GM12878 (cell line): ENCODE measurements at regions not wholly inside any gene's neighbourhood (a gene's known extent, or its start where the extent isn't known, plus 50 kb on each side); places are given as distances from the start of the nearest gene placed in this dataset.

Source experiments
- EZH2 ChIP-seq: IDR thresholded peaks from 2 replicates; pipeline ENCODE4 v1.6.1; 2012; ENCODE audit warnings: low read depth, mild to moderate bottlenecking, control low read depth, inconsistent platforms, low read length, borderline replicate concordance; ENCODE audit not compliant: control insufficient read depth
- HDGF ChIP-seq: fragments of 450-650 bp; IDR thresholded peaks from 2 replicates; pipeline ENCODE4 v1.6.1; 2016; ENCODE audit warnings: antibody characterized with exemption
- MXI1 ChIP-seq: fragments of 150-350 bp; IDR thresholded peaks from 2 replicates; pipeline ENCODE4 v1.6.1; 2011; ENCODE audit warnings: low read depth, mild to moderate bottlenecking, inconsistent platforms, low read length, improper control_type of control experiment
- NFIC ChIP-seq: IDR thresholded peaks from 2 replicates; pipeline ENCODE4 v1.6.1; 2012; ENCODE audit warnings: low read depth, mild to moderate bottlenecking, inconsistent platforms, low read length, moderate library complexity
- NFYB ChIP-seq: IDR thresholded peaks from 2 replicates; pipeline ENCODE4 v1.6.1; 2011; ENCODE audit warnings: low read depth, mild to moderate bottlenecking, low read length, improper control_type of control experiment, moderate library complexity; ENCODE audit not compliant: insufficient read depth
- NR2C2 ChIP-seq: IDR thresholded peaks from 2 replicates; pipeline ENCODE4 v1.6.1; 2011; ENCODE audit warnings: borderline replicate concordance, low read depth; ENCODE audit not compliant: control insufficient read depth, insufficient read length
- POLR2A ChIP-seq: IDR thresholded peaks from 2 replicates; pipeline ENCODE4 v1.6.1; 2011; ENCODE audit warnings: low read depth, mild to moderate bottlenecking, low read length
- POLR2AphosphoS5 ChIP-seq: IDR thresholded peaks from 2 replicates; pipeline ENCODE4 v1.6.1; 2011; ENCODE audit warnings: mild to moderate bottlenecking, low read length, inconsistent platforms
- RAD21 ChIP-seq: IDR thresholded peaks from 2 replicates; pipeline ENCODE4 v1.6.1; 2011; ENCODE audit warnings: mild to moderate bottlenecking, low read depth, low read length, moderate library complexity; ENCODE audit not compliant: insufficient read depth
- SMC3 ChIP-seq: IDR thresholded peaks from 2 replicates; pipeline ENCODE4 v1.6.1; 2011; ENCODE audit warnings: low read length, improper control_type of control experiment, borderline replicate concordance
- TF ChIP-seq, protein P1 (sequence below), 3 experiments: IDR thresholded peaks in 2 of 3; conservative IDR thresholded peaks in 1 of 3; 2 replicates each; pipeline ENCODE4 v1.5.1; 2011; ENCODE audit warnings: low read depth in 3 of 3, low read length in 3 of 3, mild to moderate bottlenecking in 3 of 3, control low read depth in 2 of 3, moderate library complexity in 2 of 3, inconsistent platforms in 1 of 3, mixed read lengths in 1 of 3; ENCODE audit not compliant: control insufficient read depth in 2 of 3, insufficient read depth in 1 of 3; ENCODE audit errors: extremely low read depth in 1 of 3
- TF ChIP-seq, protein P2 (sequence below): IDR thresholded peaks from 2 replicates; pipeline ENCODE4 v1.6.1; 2011; ENCODE audit warnings: borderline replicate concordance, low read depth, mild to moderate bottlenecking, moderate library complexity, mixed read lengths, low read length; ENCODE audit not compliant: insufficient read depth; ENCODE audit errors: extremely low read length
- TF ChIP-seq, protein P3 (sequence below): fragments of 150-350 bp; IDR thresholded peaks from 2 replicates; pipeline ENCODE4 v1.6.1; 2014; ENCODE audit warnings: mild to moderate bottlenecking, low read depth, low read length
- TF ChIP-seq, protein P4 (sequence below): IDR thresholded peaks from 2 replicates; pipeline ENCODE4 v1.6.1; 2011; ENCODE audit warnings: low read depth, mild to moderate bottlenecking, low read length, moderate library complexity, borderline replicate concordance; ENCODE audit errors: extremely low read depth

DNA sequence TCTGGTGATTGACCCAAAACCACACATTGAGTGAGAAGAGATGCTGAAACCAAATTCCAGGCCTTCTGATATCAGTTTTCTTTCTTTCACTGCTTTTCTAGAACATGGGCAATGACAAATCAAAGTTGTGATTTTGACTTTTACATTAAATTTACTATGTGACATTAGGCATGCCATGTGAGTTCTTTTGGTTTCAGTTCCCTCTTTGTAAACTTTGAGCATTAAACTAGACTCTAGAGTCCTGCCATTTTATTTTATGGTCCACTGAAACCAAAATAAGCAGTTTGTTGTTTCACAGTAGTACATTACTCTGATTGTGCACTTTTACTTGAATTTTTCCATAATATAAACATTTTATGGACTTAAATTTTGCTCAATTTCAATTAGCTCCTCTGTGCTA lies 381.1 kb upstream of the SEMA3D start:
- TF ChIP-seq HDGF: no peak
- TF ChIP-seq, protein P1, sequence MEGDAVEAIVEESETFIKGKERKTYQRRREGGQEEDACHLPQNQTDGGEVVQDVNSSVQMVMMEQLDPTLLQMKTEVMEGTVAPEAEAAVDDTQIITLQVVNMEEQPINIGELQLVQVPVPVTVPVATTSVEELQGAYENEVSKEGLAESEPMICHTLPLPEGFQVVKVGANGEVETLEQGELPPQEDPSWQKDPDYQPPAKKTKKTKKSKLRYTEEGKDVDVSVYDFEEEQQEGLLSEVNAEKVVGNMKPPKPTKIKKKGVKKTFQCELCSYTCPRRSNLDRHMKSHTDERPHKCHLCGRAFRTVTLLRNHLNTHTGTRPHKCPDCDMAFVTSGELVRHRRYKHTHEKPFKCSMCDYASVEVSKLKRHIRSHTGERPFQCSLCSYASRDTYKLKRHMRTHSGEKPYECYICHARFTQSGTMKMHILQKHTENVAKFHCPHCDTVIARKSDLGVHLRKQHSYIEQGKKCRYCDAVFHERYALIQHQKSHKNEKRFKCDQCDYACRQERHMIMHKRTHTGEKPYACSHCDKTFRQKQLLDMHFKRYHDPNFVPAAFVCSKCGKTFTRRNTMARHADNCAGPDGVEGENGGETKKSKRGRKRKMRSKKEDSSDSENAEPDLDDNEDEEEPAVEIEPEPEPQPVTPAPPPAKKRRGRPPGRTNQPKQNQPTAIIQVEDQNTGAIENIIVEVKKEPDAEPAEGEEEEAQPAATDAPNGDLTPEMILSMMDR (IDR thresholded peaks at IDR 0.05 in 2 of 3, conservative IDR thresholded peaks at IDR 0.05 in 1 of 3; ENCODE audit: control insufficient read depth in 2 of 3, extremely low read depth in 1 of 3, insufficient read depth in 1 of 3, low read depth in 3 of 3, low read length in 3 of 3): no peak
- TF ChIP-seq NFIC: no peak
- no peak for TF ChIP-seq POLR2A
- TF ChIP-seq EZH2: no peak
- TF ChIP-seq, protein P2, sequence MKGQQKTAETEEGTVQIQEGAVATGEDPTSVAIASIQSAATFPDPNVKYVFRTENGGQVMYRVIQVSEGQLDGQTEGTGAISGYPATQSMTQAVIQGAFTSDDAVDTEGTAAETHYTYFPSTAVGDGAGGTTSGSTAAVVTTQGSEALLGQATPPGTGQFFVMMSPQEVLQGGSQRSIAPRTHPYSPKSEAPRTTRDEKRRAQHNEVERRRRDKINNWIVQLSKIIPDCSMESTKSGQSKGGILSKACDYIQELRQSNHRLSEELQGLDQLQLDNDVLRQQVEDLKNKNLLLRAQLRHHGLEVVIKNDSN: no peak
- TF ChIP-seq, protein P3, sequence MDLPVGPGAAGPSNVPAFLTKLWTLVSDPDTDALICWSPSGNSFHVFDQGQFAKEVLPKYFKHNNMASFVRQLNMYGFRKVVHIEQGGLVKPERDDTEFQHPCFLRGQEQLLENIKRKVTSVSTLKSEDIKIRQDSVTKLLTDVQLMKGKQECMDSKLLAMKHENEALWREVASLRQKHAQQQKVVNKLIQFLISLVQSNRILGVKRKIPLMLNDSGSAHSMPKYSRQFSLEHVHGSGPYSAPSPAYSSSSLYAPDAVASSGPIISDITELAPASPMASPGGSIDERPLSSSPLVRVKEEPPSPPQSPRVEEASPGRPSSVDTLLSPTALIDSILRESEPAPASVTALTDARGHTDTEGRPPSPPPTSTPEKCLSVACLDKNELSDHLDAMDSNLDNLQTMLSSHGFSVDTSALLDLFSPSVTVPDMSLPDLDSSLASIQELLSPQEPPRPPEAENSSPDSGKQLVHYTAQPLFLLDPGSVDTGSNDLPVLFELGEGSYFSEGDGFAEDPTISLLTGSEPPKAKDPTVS: no peak
- TF ChIP-seq SMC3: no peak
- no peak for TF ChIP-seq NR2C2
- no peak for TF ChIP-seq RAD21
- TF ChIP-seq POLR2AphosphoS5: no peak
- TF ChIP-seq MXI1: no peak
- no peak for TF ChIP-seq NFYB
- TF ChIP-seq, protein P4, sequence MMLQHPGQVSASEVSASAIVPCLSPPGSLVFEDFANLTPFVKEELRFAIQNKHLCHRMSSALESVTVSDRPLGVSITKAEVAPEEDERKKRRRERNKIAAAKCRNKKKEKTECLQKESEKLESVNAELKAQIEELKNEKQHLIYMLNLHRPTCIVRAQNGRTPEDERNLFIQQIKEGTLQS: no peak
